H1 (cell line): ENCODE measurements at regions not wholly inside any gene's neighbourhood (a gene's known extent, or its start where the extent isn't known, plus 50 kb on each side); places are given as distances from the start of the nearest gene placed in this dataset.
A peak's percentile ranks its signal among the peaks of the same experiment; 100 is the strongest.

Experiments used
- CTCF ChIA-PET: fragments of 300-600 bp; sonication (Branson Sonifier 250); formaldehyde crosslinking; loops from one replicate; lab custom pipeline; 2021; ENCODE audit not compliant: partially characterized antibody; lab: Charles Lee
- POLR2A ChIA-PET: fragments of 300-600 bp; sonication (Branson Sonifier 250); formaldehyde crosslinking; loops from one replicate; lab custom pipeline; 2021; ENCODE audit warnings: inconsistent platforms; ENCODE audit not compliant: partially characterized antibody; lab: Charles Lee
- DNase-seq, 2 experiments: peaks; one replicate each; pipeline versions ENCODE4 v3.0.0 to v3.0.0-alpha.2; 2010 to 2022; ENCODE audit warnings: low spot score in 2 of 2, low read depth in 1 of 2, mixed read lengths in 1 of 2
- FAIRE-seq: peaks from 2 replicates; lab custom pipeline; 2011; peaks lifted over from hg19 to GRCh38; lab: Jason Lieb, UNC
- H2AFZ ChIP-seq: 2 replicates; pipeline ENCODE4 v1.8.1; 2012; ENCODE audit warnings: low read length, inconsistent platforms
- H2AK5ac ChIP-seq: 2 replicates; pipeline ENCODE4 v1.6.1; 2013; ENCODE audit warnings: low read depth, low read length
- H2BK120ac ChIP-seq: replicated peaks from 2 replicates; pipeline ENCODE3; 2013; ENCODE audit warnings: low read depth, low read length, inconsistent platforms
- H2BK12ac ChIP-seq: 2 replicates; pipeline ENCODE4 v1.6.1; 2013; ENCODE audit warnings: low read depth, low read length
- H2BK15ac ChIP-seq: 2 replicates; pipeline ENCODE4 v1.6.1; 2013; ENCODE audit warnings: low read length
- H2BK20ac ChIP-seq: 2 replicates; pipeline ENCODE4 v1.6.1; 2013; ENCODE audit warnings: low read length
- H2BK5ac ChIP-seq: 2 replicates; pipeline ENCODE4 v1.6.1; 2013; ENCODE audit warnings: low read depth, low read length
- H3K14ac ChIP-seq: 2 replicates; pipeline ENCODE4 v1.6.1; 2013; ENCODE audit warnings: inconsistent platforms; ENCODE audit not compliant: insufficient read length
- H3K18ac ChIP-seq: 2 replicates; pipeline ENCODE4 v1.6.1; 2013; ENCODE audit warnings: low read length; ENCODE audit errors: extremely low read depth
- H3K23ac ChIP-seq: 2 replicates; pipeline ENCODE4 v1.6.1; 2013; ENCODE audit warnings: inconsistent platforms; ENCODE audit not compliant: insufficient read length
- H3K23me2 ChIP-seq: 2 replicates; pipeline ENCODE4 v1.6.1; 2013; ENCODE audit warnings: low read depth, low read length
- H3K27ac ChIP-seq: 2 replicates; pipeline ENCODE4 v1.6.1; 2011; ENCODE audit warnings: low read depth, low read length, inconsistent platforms
- H3K27me3 ChIP-seq, 4 experiments: replicated peaks in 1 of 4; 1 replicate in 1 of 4; 2 replicates in 3 of 4; pipeline versions ENCODE4 v1.6.1 to v1.8.1; 2011 to 2013; ENCODE audit warnings: low read length in 3 of 4, mild to moderate bottlenecking in 3 of 4, inconsistent platforms in 2 of 4, mixed read lengths in 2 of 4, moderate library complexity in 1 of 4; ENCODE audit not compliant: control insufficient read depth in 3 of 4, insufficient read depth in 3 of 4; ENCODE audit errors: extremely low read depth in 1 of 4
- H3K36me3 ChIP-seq, 4 experiments: 2 replicates each; pipeline versions ENCODE4 v1.6.1 to v1.8.1; 2011 to 2013; ENCODE audit warnings: mild to moderate bottlenecking in 4 of 4, low read length in 3 of 4, moderate library complexity in 2 of 4, control low read depth in 1 of 4, inconsistent platforms in 1 of 4; ENCODE audit not compliant: insufficient read depth in 4 of 4, control insufficient read depth in 2 of 4
- H3K4ac ChIP-seq: replicated peaks from 2 replicates; pipeline ENCODE3; 2013; ENCODE audit warnings: low read length, low read depth, mixed read lengths, inconsistent platforms; ENCODE audit not compliant: insufficient read length
- H3K4me1 ChIP-seq, 4 experiments: replicated peaks in 1 of 4; 1 replicate in 1 of 4; 2 replicates in 3 of 4; pipeline versions ENCODE4 v1.6.1 to v1.8.1; 2011 to 2013; ENCODE audit warnings: low read length in 3 of 4, inconsistent platforms in 2 of 4, mixed read lengths in 1 of 4; ENCODE audit not compliant: insufficient read depth in 4 of 4, control insufficient read depth in 3 of 4
- H3K4me2 ChIP-seq, 2 experiments: 2 replicates each; pipeline versions ENCODE4 v1.6.1 to v1.8.1; 2011 to 2013; ENCODE audit warnings: low read depth in 2 of 2, low read length in 2 of 2, control low read depth in 1 of 2, inconsistent platforms in 1 of 2, mild to moderate bottlenecking in 1 of 2; ENCODE audit not compliant: insufficient read depth in 1 of 2
- H3K4me3 ChIP-seq, 4 experiments: fragments of 200-600, 300-600 bp in 1 of 4; sonication (generic), shearing (Covaris generic), sonication (Bioruptor Twin) in 1 of 4; 2 replicates each; pipeline versions ENCODE4 v1.5.1 to v1.8.1; 2011 to 2016; ENCODE audit warnings: low read length in 4 of 4, low read depth in 3 of 4, control low read depth in 2 of 4, inconsistent platforms in 2 of 4, mild to moderate bottlenecking in 2 of 4, mixed read lengths in 1 of 4, moderate library complexity in 1 of 4; ENCODE audit not compliant: insufficient read depth in 2 of 4; ENCODE audit errors: extremely low read depth in 1 of 4
- H3K56ac ChIP-seq: replicated peaks from 2 replicates; pipeline ENCODE3; 2013; ENCODE audit warnings: low read depth, mild to moderate bottlenecking, mixed read lengths, low read length, inconsistent platforms; ENCODE audit not compliant: insufficient read length
- H3K79me1 ChIP-seq: 2 replicates; pipeline ENCODE4 v1.6.1; 2013; ENCODE audit warnings: low read depth, low read length, control low read depth
- H3K79me2 ChIP-seq, 2 experiments: 2 replicates each; pipeline versions ENCODE4 v1.6.1 to v1.8.1; 2012 to 2013; ENCODE audit warnings: low read length in 2 of 2, mild to moderate bottlenecking in 2 of 2, inconsistent platforms in 1 of 2; ENCODE audit not compliant: insufficient read depth in 2 of 2, control insufficient read depth in 1 of 2
- H3K9ac ChIP-seq, 4 experiments: replicated peaks in 1 of 4; 1 replicate in 1 of 4; 2 replicates in 3 of 4; pipeline versions ENCODE4 v1.6.1 to v1.8.1; 2011 to 2013; ENCODE audit warnings: low read depth in 3 of 4, low read length in 3 of 4, control low read depth in 2 of 4, mild to moderate bottlenecking in 2 of 4, moderate library complexity in 2 of 4, inconsistent platforms in 1 of 4; ENCODE audit errors: extremely low read depth in 1 of 4
- H3K9me3 ChIP-seq, 2 experiments: 2 replicates each; pipeline versions ENCODE4 v1.6.1 to v1.8.1; 2012 to 2013; ENCODE audit warnings: mild to moderate bottlenecking in 2 of 2, moderate library complexity in 2 of 2, control low read depth in 1 of 2, inconsistent platforms in 1 of 2, low read depth in 1 of 2, low read length in 1 of 2, mixed read lengths in 1 of 2; ENCODE audit not compliant: insufficient read depth in 2 of 2
- H4K20me1 ChIP-seq, 2 experiments: replicated peaks in 1 of 2; 2 replicates each; pipeline versions ENCODE3 to v1.8.1; 2011 to 2013; ENCODE audit warnings: inconsistent platforms in 2 of 2, low read length in 2 of 2, mild to moderate bottlenecking in 1 of 2; ENCODE audit not compliant: insufficient read depth in 2 of 2, control insufficient read depth in 1 of 2
- H4K5ac ChIP-seq: 2 replicates; pipeline ENCODE4 v1.6.1; 2013; ENCODE audit warnings: low read length, low read depth, mixed read lengths, inconsistent platforms; ENCODE audit not compliant: insufficient read length
- H4K8ac ChIP-seq: 2 replicates; pipeline ENCODE4 v1.8.0; 2013; ENCODE audit warnings: mild to moderate bottlenecking, moderate library complexity, low read length, inconsistent platforms; ENCODE audit not compliant: insufficient read depth; ENCODE audit errors: extremely low read depth
- H4K91ac ChIP-seq: replicated peaks from 2 replicates; pipeline ENCODE3; 2013; ENCODE audit warnings: low read length, mixed read lengths, inconsistent platforms; ENCODE audit not compliant: insufficient read length
- BACH1 ChIP-seq: IDR thresholded peaks from 2 replicates; pipeline ENCODE4 v1.6.1; 2012; ENCODE audit warnings: low read length, improper control_type of control experiment
- BCL11A ChIP-seq, 2 experiments: IDR thresholded peaks; one replicate each; pipeline ENCODE4 v1.6.1; 2011; ENCODE audit warnings: low read depth in 2 of 2, low read length in 2 of 2, mild to moderate bottlenecking in 2 of 2
- CBX5 ChIP-seq: fragments of 300-800, 300-1000 bp; sonication (generic); IDR thresholded peaks from 2 replicates; pipeline ENCODE4 v1.7.1; 2016; ENCODE audit warnings: antibody characterized with exemption, low read length, low read depth
- CREB1 ChIP-seq: IDR thresholded peaks from 2 replicates; pipeline ENCODE4 v1.6.1; 2012; ENCODE audit warnings: inconsistent platforms
- FOSL1 ChIP-seq: IDR thresholded peaks from 2 replicates; pipeline ENCODE4 v1.6.1; 2011; ENCODE audit warnings: mild to moderate bottlenecking, low read depth, low read length, moderate library complexity; ENCODE audit not compliant: insufficient read depth
- JUN ChIP-seq: IDR thresholded peaks from 2 replicates; pipeline ENCODE4 v1.6.1; 2011; ENCODE audit warnings: low read depth, mild to moderate bottlenecking, improper control_type of control experiment, low read length
- KDM4A ChIP-seq: IDR thresholded peaks from one replicate; pipeline ENCODE4 v1.7.1; 2012; ENCODE audit warnings: low read depth, mild to moderate bottlenecking, moderate library complexity, low read length, inconsistent platforms; ENCODE audit not compliant: severe bottlenecking
- MAFK ChIP-seq: IDR thresholded peaks from 2 replicates; pipeline ENCODE4 v1.6.1; 2012; ENCODE audit warnings: low read depth, mild to moderate bottlenecking, improper control_type of control experiment, low read length
- SAP30 ChIP-seq: fragments of 300-600 bp; sonication (generic); IDR thresholded peaks from 2 replicates; pipeline ENCODE4 v1.7.1; 2012; ENCODE audit warnings: low read length, moderate library complexity, mild to moderate bottlenecking, inconsistent platforms; ENCODE audit not compliant: insufficient read depth, insufficient replicate concordance
- TAF7 ChIP-seq: optimal IDR thresholded peaks from 2 replicates; pipeline ENCODE3; 2011; ENCODE audit warnings: low read depth, mild to moderate bottlenecking, inconsistent platforms, low read length, moderate library complexity, borderline replicate concordance
- YY1 ChIP-seq: IDR thresholded peaks from 2 replicates; pipeline ENCODE4 v1.6.1; 2011; ENCODE audit warnings: low read depth, mild to moderate bottlenecking, low read length
- WGBS, 2 experiments: shearing (Covaris generic) in 1 of 2; methylation state at CpG; one replicate each; pipeline versions ENCODE4 v1.1.6 to v1.1.7; 2013 to 2015; ENCODE audit warnings: low lambda C conversion rate in 2 of 2, mixed read lengths in 2 of 2, inconsistent platforms in 1 of 2, low coverage in 1 of 2, missing lambda C conversion rate in 1 of 2; ENCODE audit not compliant: insufficient replicate concordance in 2 of 2, insufficient coverage in 1 of 2, insufficient read length in 1 of 2; ENCODE audit errors: extremely low coverage in 1 of 2, missing lambda C conversion rate in 1 of 2; 5-methylcytosine and 5-hydroxymethylcytosine counted together
- TF ChIP-seq, protein P1 (sequence below): IDR thresholded peaks from 2 replicates; pipeline ENCODE4 v1.6.1; 2011; ENCODE audit warnings: low read depth, mild to moderate bottlenecking, low read length; ENCODE audit not compliant: insufficient read depth
- TF ChIP-seq, protein P2 (sequence below): IDR thresholded peaks from 2 replicates; pipeline ENCODE4 v1.6.1; 2012; ENCODE audit warnings: low read length, inconsistent platforms

DNA sequence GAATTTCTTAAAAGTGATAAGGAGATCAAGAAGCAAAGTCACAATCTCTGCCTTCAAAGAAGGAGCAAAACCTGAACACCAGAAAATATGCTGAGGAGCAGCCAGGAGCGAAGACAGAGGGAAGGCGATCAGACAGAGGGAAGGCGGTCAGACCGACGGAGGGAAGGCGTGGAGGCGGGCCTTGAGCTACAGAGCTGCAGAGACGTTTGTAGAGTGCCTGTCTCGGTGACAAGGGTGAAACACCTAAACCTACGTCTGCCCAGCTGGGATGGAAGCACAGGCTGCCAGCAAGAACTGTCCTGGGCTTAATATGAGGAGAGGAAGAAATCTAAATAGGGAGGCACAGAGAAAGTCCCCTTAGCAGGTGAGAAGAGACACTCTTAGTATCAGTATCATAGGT is 476.0 kb downstream of the OCA2 start:
- Histone ChIP-seq H3K18ac (no peak overlapping the region), H4K20me1 (no peaks in the 10 kb centered on the region), H3K23me2 (no peaks in the 10 kb centered on the region), H4K8ac (no peak overlapping the region), H4K91ac (no peak overlapping the region), H3K23ac (no peak overlapping the region), H2BK5ac (no peak overlapping the region), H3K79me1 (no peaks in the 10 kb centered on the region), H3K36me3 (no peaks in the 10 kb centered on the region; a peak in 1 of 8 replicates), H3K56ac (no peak overlapping the region), H3K14ac (no peak overlapping the region), H3K9ac (no peak overlapping the region), H3K4me2 (no peak overlapping the region), H2BK12ac (no peak overlapping the region), H2BK15ac (no peak overlapping the region), H3K9me3 (peaks cover 5 to 8% of the 10 kb centered on the region in 2 experiments; a peak in 2 of 4 replicates), H3K27me3 (no peaks in the 10 kb centered on the region), H2AFZ (peak overlapping the region; percentile 90), H2AK5ac (no peak overlapping the region), H3K79me2 (no peaks in the 10 kb centered on the region), H3K4me3 (no peak overlapping the region), H2BK20ac (no peak overlapping the region), H3K4ac (no peak overlapping the region), H3K4me1 (0 out of 7 replicates have a peak, but pooled peaks cover 0 to 4% (median 0%) of the 10 kb centered on the region in 4 experiments), H4K5ac (no peak overlapping the region), H3K27ac (no peak overlapping the region), H2BK120ac (no peak overlapping the region)
- DNase-seq (no peak), FAIRE-seq (no peak)
- ChIA-PET POLR2A (no interaction called here), CTCF (interaction anchor here (1.0 to 1.4 kb wide), 2 partner anchors 21 to 264 kb away, joined by 3 to 5 read pairs; no protein-coding TSS in a partner anchor)
- WGBS, 2 experiments, result 60% methylated on average over 10 of the region's 10 CpGs; no CpG with 5 or more reads in 1 of the 2 experiments
- TF ChIP-seq CREB1, result no peak
- no peak for TF ChIP-seq FOSL1
- TF ChIP-seq BACH1, result no peak
- TF ChIP-seq KDM4A, result no peak
- TF ChIP-seq, protein P1, sequence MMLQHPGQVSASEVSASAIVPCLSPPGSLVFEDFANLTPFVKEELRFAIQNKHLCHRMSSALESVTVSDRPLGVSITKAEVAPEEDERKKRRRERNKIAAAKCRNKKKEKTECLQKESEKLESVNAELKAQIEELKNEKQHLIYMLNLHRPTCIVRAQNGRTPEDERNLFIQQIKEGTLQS, result no peak
- no peak for TF ChIP-seq YY1
- no peak for TF ChIP-seq CBX5
- TF ChIP-seq BCL11A (IDR thresholded peaks at IDR 0.05; ENCODE audit: low read depth in 2 of 2, low read length in 2 of 2), result no peak
- no peak for TF ChIP-seq JUN
- no peak for TF ChIP-seq SAP30
- TF ChIP-seq TAF7, result no peak
- TF ChIP-seq, protein P2, sequence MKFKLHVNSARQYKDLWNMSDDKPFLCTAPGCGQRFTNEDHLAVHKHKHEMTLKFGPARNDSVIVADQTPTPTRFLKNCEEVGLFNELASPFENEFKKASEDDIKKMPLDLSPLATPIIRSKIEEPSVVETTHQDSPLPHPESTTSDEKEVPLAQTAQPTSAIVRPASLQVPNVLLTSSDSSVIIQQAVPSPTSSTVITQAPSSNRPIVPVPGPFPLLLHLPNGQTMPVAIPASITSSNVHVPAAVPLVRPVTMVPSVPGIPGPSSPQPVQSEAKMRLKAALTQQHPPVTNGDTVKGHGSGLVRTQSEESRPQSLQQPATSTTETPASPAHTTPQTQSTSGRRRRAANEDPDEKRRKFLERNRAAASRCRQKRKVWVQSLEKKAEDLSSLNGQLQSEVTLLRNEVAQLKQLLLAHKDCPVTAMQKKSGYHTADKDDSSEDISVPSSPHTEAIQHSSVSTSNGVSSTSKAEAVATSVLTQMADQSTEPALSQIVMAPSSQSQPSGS, result no peak
- no peak for TF ChIP-seq MAFK
